HepG2 (cell line): ENCODE measurements at regions not wholly inside any gene's neighbourhood (a gene's known extent, or its start where the extent isn't known, plus 50 kb on each side); places are given as distances from the start of the nearest gene placed in this dataset.

ENCODE experiments used
- ATAC-seq: fragments of 200-7000 bp; cut with Tn5 transposase; 3 replicates; pipeline ENCODE4 v1.9.1; 2020; ENCODE audit warnings: mild to moderate bottlenecking, moderate library complexity
- BruUV-seq: library from RNA; stranded (reverse); fragments of 400-500 nt; replicated peaks from 2 replicates; lab custom pipeline; 2021; lab: Mats Ljungman, UMichigan
- CTCF ChIA-PET: fragments of 300-600 bp; formaldehyde crosslinking; extraction: SDS; loops from one replicate; lab custom pipeline; 2021; ENCODE audit warnings: low total read pairs, inconsistent platforms, low intra/inter-chr PET ratio; lab: Yijun Ruan, JAX
- POLR2A ChIA-PET: fragments of 350-600 bp; sonication (Branson Sonifier 250); formaldehyde crosslinking; loops from one replicate; lab custom pipeline; 2020; ENCODE audit warnings: antibody characterized with exemption, inconsistent platforms; lab: Yijun Ruan, JAX
- DNase-seq: peaks from one replicate; pipeline ENCODE4 v3.0.0-alpha.2; 2015; ENCODE audit warnings: low spot score
- FAIRE-seq: peaks from 3 replicates; lab custom pipeline; 2011; peaks lifted over from hg19 to GRCh38; lab: Jason Lieb, UNC
- H2AFZ ChIP-seq: one replicate; pipeline ENCODE4 v1.6.1; 2011; ENCODE audit warnings: low read length, inconsistent platforms
- H3K27ac ChIP-seq: fragments of 300-600 bp; 3 replicates; pipeline ENCODE4 v1.8.0; 2011; ENCODE audit warnings: mixed run types, mild to moderate bottlenecking, mixed read lengths, low read length, inconsistent platforms; ENCODE audit not compliant: insufficient read depth; ENCODE audit errors: extremely low read length
- H3K27me3 ChIP-seq, 2 experiments: fragments of 200-600 bp in 1 of 2; 2 replicates in 1 of 2; 3 replicates in 1 of 2; pipeline versions ENCODE4 v1.6.0 to v1.8.0; 2011; ENCODE audit warnings: low read length in 2 of 2, mild to moderate bottlenecking in 2 of 2, moderate library complexity in 2 of 2, inconsistent platforms in 1 of 2; ENCODE audit not compliant: insufficient read depth in 2 of 2, control insufficient read depth in 1 of 2
- H3K36me3 ChIP-seq, 2 experiments: fragments of 200-600 bp in 1 of 2; replicated peaks in 1 of 2; 2 replicates in 1 of 2; 3 replicates in 1 of 2; pipeline versions ENCODE4 v1.5.1 to v1.8.0; 2011; ENCODE audit warnings: low read length in 2 of 2, inconsistent platforms in 1 of 2; ENCODE audit not compliant: insufficient read depth in 2 of 2, control insufficient read depth in 1 of 2
- H3K4me1 ChIP-seq: 2 replicates; pipeline ENCODE4 v1.5.1; 2012; ENCODE audit warnings: low read length, inconsistent platforms; ENCODE audit not compliant: insufficient read depth
- H3K4me2 ChIP-seq: 2 replicates; pipeline ENCODE4 v1.6.0; 2011; ENCODE audit warnings: low read depth, low read length, inconsistent platforms
- H3K4me3 ChIP-seq, 3 experiments: fragments of 200-600 bp in 1 of 3; sonication (generic), shearing (Covaris generic) in 1 of 3; replicated peaks in 1 of 3; 2 replicates each; pipeline ENCODE4 v1.5.1; 2011 to 2016; ENCODE audit warnings: low read length in 3 of 3, inconsistent platforms in 2 of 3, low read depth in 2 of 3, mild to moderate bottlenecking in 2 of 3, control low read depth in 1 of 3, mixed read lengths in 1 of 3; ENCODE audit not compliant: insufficient read depth in 1 of 3
- H3K79me2 ChIP-seq: one replicate; pipeline ENCODE4 v1.6.1; 2011; ENCODE audit warnings: low read length, inconsistent platforms; ENCODE audit not compliant: insufficient read depth
- H3K9ac ChIP-seq: 2 replicates; pipeline ENCODE4 v1.6.0; 2011; ENCODE audit warnings: mild to moderate bottlenecking, low read depth, low read length, inconsistent platforms; ENCODE audit not compliant: insufficient read depth
- H3K9me3 ChIP-seq: 2 replicates; pipeline ENCODE4 v1.5.1; 2012; ENCODE audit warnings: mild to moderate bottlenecking, low read length
- H4K20me1 ChIP-seq: 2 replicates; pipeline ENCODE4 v1.6.0; 2011; ENCODE audit warnings: inconsistent platforms, mild to moderate bottlenecking, low read length, moderate library complexity; ENCODE audit not compliant: insufficient read depth
- ARID3A ChIP-seq: IDR thresholded peaks from 2 replicates; pipeline ENCODE4 v1.6.1; 2012; ENCODE audit warnings: low read depth, low read length, improper control_type of control experiment
- U2AF1 ChIP-seq: fragments of 200-400 bp; formaldehyde crosslinking; optimal IDR thresholded peaks from 2 replicates; pipeline ENCODE3; 2017; ENCODE audit warnings: mild to moderate bottlenecking, low read depth, low read length
- ZBTB38 ChIP-seq: sonication (generic); formaldehyde crosslinking; IDR thresholded peaks from 2 replicates; pipeline ENCODE4 v1.5.1; 2020; ENCODE audit warnings: mild to moderate bottlenecking, missing genetic modification reagents
- ZMYM3 ChIP-seq: sonication (generic); formaldehyde crosslinking; IDR thresholded peaks from 2 replicates; pipeline ENCODE4 v1.5.1; 2020; ENCODE audit warnings: mild to moderate bottlenecking, missing genetic modification reagents
- ZNF446 ChIP-seq: sonication (generic); formaldehyde crosslinking; IDR thresholded peaks from 2 replicates; pipeline ENCODE4 v1.5.0; 2020; ENCODE audit warnings: mild to moderate bottlenecking, missing genetic modification reagents
- ZNF513 ChIP-seq: sonication (generic); formaldehyde crosslinking; conservative IDR thresholded peaks from 2 replicates; pipeline ENCODE4 v1.5.0; 2020; ENCODE audit warnings: missing genetic modification reagents
- WGBS: methylation state at CpG from one replicate; pipeline ENCODE4 v1.1.6; 2017; ENCODE audit warnings: low lambda C conversion rate; 5-methylcytosine and 5-hydroxymethylcytosine counted together
- in situ Hi-C: cut with HindIII; loops from 2 replicates; pipeline ENCODE4 v1.10.0; 2017; ENCODE audit warnings: low pct_unique_long_range_greater_than_20kb; ENCODE audit not compliant: extremely low pct_ligation_motif_present
- intact Hi-C: fragments of 100-400 bp; cut with micrococcal nuclease; formaldehyde crosslinking; loops from one replicate; pipeline ENCODE4 v1.10.0; 2022; ENCODE audit not compliant: unreplicated experiment

GRCh38 chr18:61677435-61677970 is 215.3 kb downstream of the RNF152 start:
- Histone ChIP-seq H3K36me3 (no peaks in the 10 kb centered on the region), H3K4me2 (no peak overlapping the region), H3K4me3 (no peak overlapping the region), H3K9me3 (peaks cover 19% of the 10 kb centered on the region), H4K20me1 (no peaks in the 10 kb centered on the region), H2AFZ (no peak overlapping the region), H3K9ac (no peak overlapping the region), H3K27me3 (no peaks in the 10 kb centered on the region), H3K4me1 (no peaks in the 10 kb centered on the region), H3K27ac (no peak overlapping the region), H3K79me2 (no peaks in the 10 kb centered on the region)
- intact Hi-C loops (no loop called here), in situ Hi-C loops (no loop called here)
- WGBS: 17% methylated on average over 4 of the region's 4 CpGs
- DNase-seq (no peak), FAIRE-seq (no peak), ATAC-seq (no peak)
- no TSS peak for BruUV-seq
- ChIA-PET CTCF (no interaction called here), POLR2A (no interaction called here)
- no peak for TF ChIP-seq ZBTB38 (CRISPR knock-in tag)
- TF ChIP-seq U2AF1: no peak
- TF ChIP-seq ZNF446: no peak
- no peak for TF ChIP-seq ZNF513 (CRISPR knock-in tag)
- TF ChIP-seq ZMYM3 (CRISPR knock-in tag): no peak
- no peak for TF ChIP-seq ARID3A
